Natural killer cell (primary cell): ENCODE measurements at regions not wholly inside any gene's neighbourhood (a gene's known extent, or its start where the extent isn't known, plus 50 kb on each side); places are given as distances from the start of the nearest gene placed in this dataset.

Experiments used
- ATAC-seq, 3 donors: fragments of 150-1000 bp in 2 of 3; fragments of 200-7000 bp in 1 of 3; cut with Tn5 transposase; 1 replicate in 1 of 3; 2 replicates in 2 of 3; pipeline ENCODE4 v1.10.0; 2021; ENCODE audit warnings: mild to moderate bottlenecking in 2 of 3, moderate library complexity in 2 of 3
- DNase-seq, 2 donors: peaks; one replicate each; pipeline versions ENCODE4 v3.0.0 to v3.0.0-alpha.2; 2013 to 2021; ENCODE audit warnings: mixed read lengths in 1 of 2
- H3K27ac ChIP-seq: one replicate; pipeline ENCODE4 v1.5.1; 2013; ENCODE audit warnings: mild to moderate bottlenecking, low read length
- H3K27me3 ChIP-seq: one replicate; pipeline ENCODE4 v1.6.1; 2013; ENCODE audit warnings: low read length; ENCODE audit not compliant: control insufficient read depth, insufficient read depth
- H3K36me3 ChIP-seq: one replicate; pipeline ENCODE4 v1.6.1; 2013; ENCODE audit warnings: low read length; ENCODE audit not compliant: control insufficient read depth, insufficient read depth
- H3K4me1 ChIP-seq: one replicate; pipeline ENCODE4 v1.6.1; 2013; ENCODE audit warnings: low read length; ENCODE audit not compliant: control insufficient read depth, insufficient read depth
- H3K4me3 ChIP-seq: one replicate; pipeline ENCODE4 v1.5.1; 2013; ENCODE audit warnings: low read length
- H3K9me3 ChIP-seq: one replicate; pipeline ENCODE4 v1.6.1; 2013; ENCODE audit warnings: low read length; ENCODE audit not compliant: control insufficient read depth, insufficient read depth
- H3K27ac Mint-ChIP-seq, 2 donors: one replicate each; pipeline ENCODE4 v1.8.0; 2022; ENCODE audit warnings: mild to moderate bottlenecking in 2 of 2, mixed read lengths in 2 of 2, moderate library complexity in 1 of 2
- H3K27me3 Mint-ChIP-seq, 2 donors: one replicate each; pipeline ENCODE4 v1.8.0; 2022; ENCODE audit warnings: low read depth in 2 of 2, mixed read lengths in 2 of 2
- H3K36me3 Mint-ChIP-seq: one replicate; pipeline ENCODE4 v1.8.0; 2022; ENCODE audit warnings: mixed read lengths
- H3K4me1 Mint-ChIP-seq, 2 donors: one replicate each; pipeline ENCODE4 v1.8.0; 2022; ENCODE audit warnings: mixed read lengths in 2 of 2
- H3K4me3 Mint-ChIP-seq: one replicate; pipeline ENCODE4 v1.8.0; 2022; ENCODE audit warnings: mild to moderate bottlenecking, moderate library complexity, mixed read lengths
- H3K9me3 Mint-ChIP-seq, 2 donors: one replicate each; pipeline ENCODE4 v1.8.0; 2022; ENCODE audit warnings: mixed read lengths in 2 of 2
- WGBS: methylation state at CpG from one replicate; pipeline ENCODE4 v1.1.7; 2013; ENCODE audit warnings: missing lambda C conversion rate; ENCODE audit not compliant: insufficient coverage; 5-methylcytosine and 5-hydroxymethylcytosine counted together
- intact Hi-C: fragments of 100-400 bp; cut with micrococcal nuclease; formaldehyde crosslinking; loops from one replicate; pipeline ENCODE4 v1.14.2; 2022
- TF ChIP-seq, protein P1 (sequence below): fragments of 200-600 bp; IDR thresholded peaks from one replicate; pipeline ENCODE4 v1.8.0; 2022; ENCODE audit warnings: antibody characterized with exemption

- Mint-ChIP-seq H3K36me3 (no peaks in the 10 kb centered on the region), H3K27me3 (no peaks in the 10 kb centered on the region), H3K9me3 (no peaks in the 10 kb centered on the region), H3K4me3 (no peak overlapping the region), H3K27ac (no peak overlapping the region), H3K4me1 (no peaks in the 10 kb centered on the region)
- WGBS = 87% methylated on average over 14 of the region's 14 CpGs
- Histone ChIP-seq H3K9me3 (no peaks in the 10 kb centered on the region), H3K27me3 (no peaks in the 10 kb centered on the region), H3K4me1 (no peaks in the 10 kb centered on the region), H3K27ac (no peak overlapping the region), H3K4me3 (no peak overlapping the region), H3K36me3 (no peaks in the 10 kb centered on the region)
- DNase-seq (no peak), ATAC-seq (no peak)
- TF ChIP-seq, protein P1, sequence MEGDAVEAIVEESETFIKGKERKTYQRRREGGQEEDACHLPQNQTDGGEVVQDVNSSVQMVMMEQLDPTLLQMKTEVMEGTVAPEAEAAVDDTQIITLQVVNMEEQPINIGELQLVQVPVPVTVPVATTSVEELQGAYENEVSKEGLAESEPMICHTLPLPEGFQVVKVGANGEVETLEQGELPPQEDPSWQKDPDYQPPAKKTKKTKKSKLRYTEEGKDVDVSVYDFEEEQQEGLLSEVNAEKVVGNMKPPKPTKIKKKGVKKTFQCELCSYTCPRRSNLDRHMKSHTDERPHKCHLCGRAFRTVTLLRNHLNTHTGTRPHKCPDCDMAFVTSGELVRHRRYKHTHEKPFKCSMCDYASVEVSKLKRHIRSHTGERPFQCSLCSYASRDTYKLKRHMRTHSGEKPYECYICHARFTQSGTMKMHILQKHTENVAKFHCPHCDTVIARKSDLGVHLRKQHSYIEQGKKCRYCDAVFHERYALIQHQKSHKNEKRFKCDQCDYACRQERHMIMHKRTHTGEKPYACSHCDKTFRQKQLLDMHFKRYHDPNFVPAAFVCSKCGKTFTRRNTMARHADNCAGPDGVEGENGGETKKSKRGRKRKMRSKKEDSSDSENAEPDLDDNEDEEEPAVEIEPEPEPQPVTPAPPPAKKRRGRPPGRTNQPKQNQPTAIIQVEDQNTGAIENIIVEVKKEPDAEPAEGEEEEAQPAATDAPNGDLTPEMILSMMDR = no peak
- intact Hi-C loops = no loop called here
These were observed 258.8 kb downstream of the GLI2 start for GRCh38 chr2:120994301-120994995.

GRCh38 chr2:120995152-120995551 lies 259.5 kb downstream of the GLI2 start:
- H3K4me3 Mint-ChIP-seq = no peak overlapping the region
- no peaks in the 10 kb centered on the region for H3K27me3 ChIP-seq
- no peak for ATAC-seq
- no peak for DNase-seq
- no peaks in the 10 kb centered on the region for H3K4me1 Mint-ChIP-seq
- H3K4me3 ChIP-seq = no peak overlapping the region
- H3K36me3 ChIP-seq = no peaks in the 10 kb centered on the region
- H3K27me3 Mint-ChIP-seq = peaks cover 0 to 2% of the 10 kb centered on the region in 2 donors
- TF ChIP-seq, protein P1 = no peak
- H3K36me3 Mint-ChIP-seq = no peaks in the 10 kb centered on the region
- no peaks in the 10 kb centered on the region for H3K4me1 ChIP-seq
- H3K27ac ChIP-seq = no peak overlapping the region
- H3K9me3 Mint-ChIP-seq = no peaks in the 10 kb centered on the region
- H3K9me3 ChIP-seq = no peaks in the 10 kb centered on the region
- WGBS = 86% methylated on average over 7 of the region's 7 CpGs
- H3K27ac Mint-ChIP-seq = no peak overlapping the region
- intact Hi-C loops = no loop called here

- intact Hi-C loops = no loop called here
- Mint-ChIP-seq H3K9me3 (no peaks in the 10 kb centered on the region), H3K27me3 (peaks cover 0 to 4% of the 10 kb centered on the region in 2 donors), H3K4me3 (no peak overlapping the region), H3K27ac (no peak overlapping the region), H3K4me1 (no peaks in the 10 kb centered on the region), H3K36me3 (no peaks in the 10 kb centered on the region)
- DNase-seq (no peak), ATAC-seq (no peak)
- H3K27me3 ChIP-seq = no peaks in the 10 kb centered on the region
- H3K27ac ChIP-seq = no peak overlapping the region
- TF ChIP-seq, protein P1 = no peak
- WGBS = 90% methylated on average over 15 of the region's 15 CpGs
- H3K4me1 ChIP-seq = no peaks in the 10 kb centered on the region
- no peaks in the 10 kb centered on the region for H3K36me3 ChIP-seq
- H3K9me3 ChIP-seq = no peaks in the 10 kb centered on the region
- no peak overlapping the region for H3K4me3 ChIP-seq
These were observed 260.1 kb downstream of the GLI2 start for GRCh38 chr2:120995656-120996190.
